ENCODE measurements at regions not wholly inside any gene's neighbourhood (a gene's known extent, or its start where the extent isn't known, plus 50 kb on each side); places are given as distances from the start of the nearest gene placed in this dataset.

GRCh38 chr15:99902248-99902928, 169.2 kb upstream of the LYSMD4 start:
- no peak overlapping the region for H3K27ac ChIP-seq (ENCODE audit: poor library complexity, severe bottlenecking)
- H3K36me3 ChIP-seq (ENCODE audit: low read depth), result no peaks in the 10 kb centered on the region
- H3K4me3 ChIP-seq (ENCODE audit: severe bottlenecking), result no peak overlapping the region
- DNase-seq (ENCODE audit: low spot score), result no peak
- no peaks in the 10 kb centered on the region for H3K27me3 ChIP-seq (ENCODE audit: insufficient read depth, poor library complexity, severe bottlenecking)
- ATAC-seq (ENCODE audit: low read depth), result no peak
- H3K9me3 ChIP-seq (ENCODE audit: severe bottlenecking), result no peaks in the 10 kb centered on the region
- H3K4me1 ChIP-seq (ENCODE audit: insufficient read depth, poor library complexity, severe bottlenecking), result no peaks in the 10 kb centered on the region
- no peak for TF ChIP-seq CTCF (IDR thresholded peaks at IDR 0.05; ENCODE audit: poor library complexity, severe bottlenecking)

- DNase-seq (ENCODE audit: low spot score) (no peak), ATAC-seq (ENCODE audit: low read depth) (no peak)
- Histone ChIP-seq H3K4me3 (ENCODE audit: severe bottlenecking) (no peak overlapping the region), H3K36me3 (ENCODE audit: low read depth) (no peaks in the 10 kb centered on the region), H3K4me1 (ENCODE audit: insufficient read depth, poor library complexity, severe bottlenecking) (no peaks in the 10 kb centered on the region), H3K27me3 (ENCODE audit: insufficient read depth, poor library complexity, severe bottlenecking) (no peaks in the 10 kb centered on the region), H3K9me3 (ENCODE audit: severe bottlenecking) (no peaks in the 10 kb centered on the region), H3K27ac (ENCODE audit: poor library complexity, severe bottlenecking) (no peak overlapping the region)
- TF ChIP-seq CTCF (IDR thresholded peaks at IDR 0.05; ENCODE audit: poor library complexity, severe bottlenecking), result no peak
Measured at GRCh38 chr15:99895956-99896311, 162.7 kb upstream of the LYSMD4 start.

GRCh38 chr15:99895189-99895955, 162.1 kb upstream of the LYSMD4 start:
- Histone ChIP-seq H3K4me1 (ENCODE audit: insufficient read depth, poor library complexity, severe bottlenecking) (no peaks in the 10 kb centered on the region), H3K36me3 (ENCODE audit: low read depth) (no peaks in the 10 kb centered on the region), H3K4me3 (ENCODE audit: severe bottlenecking) (no peak overlapping the region), H3K9me3 (ENCODE audit: severe bottlenecking) (no peaks in the 10 kb centered on the region), H3K27me3 (ENCODE audit: insufficient read depth, poor library complexity, severe bottlenecking) (no peaks in the 10 kb centered on the region), H3K27ac (ENCODE audit: poor library complexity, severe bottlenecking) (no peak overlapping the region)
- ATAC-seq (ENCODE audit: low read depth) (no peak), DNase-seq (ENCODE audit: low spot score) (no peak)
- TF ChIP-seq CTCF (IDR thresholded peaks at IDR 0.05; ENCODE audit: poor library complexity, severe bottlenecking), result no peak

- TF ChIP-seq CTCF (IDR thresholded peaks at IDR 0.05; ENCODE audit: poor library complexity, severe bottlenecking), result no peak
- Histone ChIP-seq H3K27ac (ENCODE audit: poor library complexity, severe bottlenecking) (no peak overlapping the region), H3K4me1 (ENCODE audit: insufficient read depth, poor library complexity, severe bottlenecking) (no peaks in the 10 kb centered on the region), H3K4me3 (ENCODE audit: severe bottlenecking) (no peak overlapping the region), H3K27me3 (ENCODE audit: insufficient read depth, poor library complexity, severe bottlenecking) (peaks cover 8% of the 10 kb centered on the region), H3K36me3 (ENCODE audit: low read depth) (no peaks in the 10 kb centered on the region), H3K9me3 (ENCODE audit: severe bottlenecking) (no peaks in the 10 kb centered on the region)
- no peak for DNase-seq (ENCODE audit: low spot score)
- ATAC-seq (ENCODE audit: low read depth), result no peak
Measured at GRCh38 chr15:99878835-99879234, 145.6 kb upstream of the LYSMD4 start.

GRCh38 chr15:99873451-99873850, 140.2 kb upstream of the LYSMD4 start:
- Histone ChIP-seq H3K4me3 (ENCODE audit: severe bottlenecking) (no peak overlapping the region), H3K9me3 (ENCODE audit: severe bottlenecking) (no peaks in the 10 kb centered on the region), H3K27ac (ENCODE audit: poor library complexity, severe bottlenecking) (no peak overlapping the region), H3K4me1 (ENCODE audit: insufficient read depth, poor library complexity, severe bottlenecking) (no peaks in the 10 kb centered on the region), H3K27me3 (ENCODE audit: insufficient read depth, poor library complexity, severe bottlenecking) (peaks cover 19% of the 10 kb centered on the region), H3K36me3 (ENCODE audit: low read depth) (no peaks in the 10 kb centered on the region)
- TF ChIP-seq CTCF (IDR thresholded peaks at IDR 0.05; ENCODE audit: poor library complexity, severe bottlenecking), result no peak
- ATAC-seq (ENCODE audit: low read depth), result no peak
- no peak for DNase-seq (ENCODE audit: low spot score)
